Smooth muscle cell (in vitro differentiated cells): ENCODE measurements at regions not wholly inside any gene's neighbourhood (a gene's known extent, or its start where the extent isn't known, plus 50 kb on each side); places are given as distances from the start of the nearest gene placed in this dataset.
A peak's percentile ranks its signal among the peaks of the same experiment; 100 is the strongest.
"Not testable (repeated sequence)": the region's sequence is repeated elsewhere in the genome, so short reads cannot be mapped to it uniquely, and the experiment has no call there.

Source experiments
- DNase-seq: peaks from one replicate; lab custom pipeline; 2025; ENCODE audit not compliant: unreplicated experiment; lab: John Stamatoyannopoulos, UW
- H2AFZ ChIP-seq: fragments of 200-600 bp; sonication (generic); 2 replicates; pipeline ENCODE4 v1.6.0; 2016; ENCODE audit warnings: antibody characterized with exemption, low read depth, mild to moderate bottlenecking
- H3F3A ChIP-seq: fragments of 200-600 bp; sonication (generic); 2 replicates; pipeline ENCODE4 v1.6.0; 2017; ENCODE audit warnings: antibody characterized with exemption, low read depth
- H3K27ac ChIP-seq: fragments of 200-600 bp; sonication (generic); 2 replicates; pipeline ENCODE4 v1.5.1; 2016; ENCODE audit warnings: low read depth, mild to moderate bottlenecking
- H3K27me3 ChIP-seq: fragments of 200-600 bp; sonication (generic); 2 replicates; pipeline ENCODE4 v1.6.1; 2016; ENCODE audit warnings: low read depth, mild to moderate bottlenecking
- H3K36me3 ChIP-seq: fragments of 200-600 bp; sonication (generic); 2 replicates; pipeline ENCODE4 v1.5.1; 2016; ENCODE audit warnings: low read depth
- H3K4me1 ChIP-seq: fragments of 200-600 bp; sonication (generic); 2 replicates; pipeline ENCODE4 v1.5.1; 2016; ENCODE audit warnings: low read depth
- H3K4me2 ChIP-seq: fragments of 200-600 bp; sonication (generic); 2 replicates; pipeline ENCODE4 v1.6.0; 2016; ENCODE audit warnings: mild to moderate bottlenecking
- H3K4me3 ChIP-seq: fragments of 200-600 bp; sonication (generic); 2 replicates; pipeline ENCODE4 v1.5.1; 2016; ENCODE audit warnings: mild to moderate bottlenecking
- H3K79me2 ChIP-seq: fragments of 200-600 bp; sonication (generic); 2 replicates; pipeline ENCODE4 v1.6.0; 2016; ENCODE audit warnings: low read depth, mild to moderate bottlenecking
- H3K9ac ChIP-seq: fragments of 200-600 bp; sonication (generic); 2 replicates; pipeline ENCODE4 v1.6.0; 2016; ENCODE audit warnings: low read depth
- H3K9me3 ChIP-seq: fragments of 200-600 bp; sonication (generic); replicated peaks from 2 replicates; pipeline ENCODE4 v1.5.1; 2016; ENCODE audit warnings: low read depth
- H4K20me1 ChIP-seq: fragments of 200-600 bp; sonication (generic); 2 replicates; pipeline ENCODE4 v1.6.0; 2016; ENCODE audit warnings: low read depth
- WGBS: methylation state at CpG from one replicate; pipeline ENCODE4 v1.1.7; 2016; ENCODE audit warnings: low lambda C conversion rate; 5-methylcytosine and 5-hydroxymethylcytosine counted together
- TF ChIP-seq, protein P1 (sequence below): fragments of 200-600 bp; sonication (generic); IDR thresholded peaks from 2 replicates; pipeline ENCODE4 v1.5.1; 2017; ENCODE audit warnings: borderline replicate concordance, mild to moderate bottlenecking, antibody characterized with exemption; ENCODE audit not compliant: insufficient read depth, poor library complexity, severe bottlenecking

DNA sequence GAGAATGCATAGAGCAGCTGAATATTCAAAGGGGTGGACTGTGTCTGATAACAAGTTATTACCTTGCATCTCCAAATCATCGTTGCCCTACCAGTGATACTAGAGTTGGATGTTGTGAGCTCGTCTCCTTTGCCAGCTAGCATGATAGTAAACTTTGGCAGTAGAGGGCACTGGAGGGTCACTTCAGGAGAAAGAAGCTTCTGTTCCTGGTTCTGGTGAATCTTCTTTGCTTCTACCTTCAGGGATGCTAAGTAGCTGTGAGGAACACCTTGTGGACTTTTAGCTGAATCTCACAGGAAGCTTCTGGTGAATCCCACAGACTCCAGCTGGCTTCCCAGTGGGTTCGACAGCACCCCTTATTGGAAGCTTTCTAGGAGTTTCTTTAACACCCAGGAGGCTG lies 626.6 kb upstream of the SGCD start:
- no peaks in the 10 kb centered on the region for H4K20me1 ChIP-seq
- no peak for DNase-seq
- no peak overlapping the region for H3K27ac ChIP-seq
- 53% methylated on average over 3 of the region's 3 CpGs for WGBS
- H2AFZ ChIP-seq, result no peak overlapping the region
- H3K4me2 ChIP-seq, result no peak overlapping the region
- H3K79me2 ChIP-seq, result no peaks in the 10 kb centered on the region
- H3K27me3 ChIP-seq, result peaks cover 22% of the 10 kb centered on the region
- no peaks in the 10 kb centered on the region for H3K36me3 ChIP-seq
- TF ChIP-seq, protein P1, sequence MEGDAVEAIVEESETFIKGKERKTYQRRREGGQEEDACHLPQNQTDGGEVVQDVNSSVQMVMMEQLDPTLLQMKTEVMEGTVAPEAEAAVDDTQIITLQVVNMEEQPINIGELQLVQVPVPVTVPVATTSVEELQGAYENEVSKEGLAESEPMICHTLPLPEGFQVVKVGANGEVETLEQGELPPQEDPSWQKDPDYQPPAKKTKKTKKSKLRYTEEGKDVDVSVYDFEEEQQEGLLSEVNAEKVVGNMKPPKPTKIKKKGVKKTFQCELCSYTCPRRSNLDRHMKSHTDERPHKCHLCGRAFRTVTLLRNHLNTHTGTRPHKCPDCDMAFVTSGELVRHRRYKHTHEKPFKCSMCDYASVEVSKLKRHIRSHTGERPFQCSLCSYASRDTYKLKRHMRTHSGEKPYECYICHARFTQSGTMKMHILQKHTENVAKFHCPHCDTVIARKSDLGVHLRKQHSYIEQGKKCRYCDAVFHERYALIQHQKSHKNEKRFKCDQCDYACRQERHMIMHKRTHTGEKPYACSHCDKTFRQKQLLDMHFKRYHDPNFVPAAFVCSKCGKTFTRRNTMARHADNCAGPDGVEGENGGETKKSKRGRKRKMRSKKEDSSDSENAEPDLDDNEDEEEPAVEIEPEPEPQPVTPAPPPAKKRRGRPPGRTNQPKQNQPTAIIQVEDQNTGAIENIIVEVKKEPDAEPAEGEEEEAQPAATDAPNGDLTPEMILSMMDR, result peak; percentile 30
- H3K4me1 ChIP-seq, result no peaks in the 10 kb centered on the region
- H3K9me3 ChIP-seq, result no peaks in the 10 kb centered on the region
- H3K4me3 ChIP-seq, result no peak overlapping the region
- no peaks in the 10 kb centered on the region for H3F3A ChIP-seq
- H3K9ac ChIP-seq, result no peak overlapping the region

- no peaks in the 10 kb centered on the region for H3K27me3 ChIP-seq
- H3K27ac ChIP-seq, result no peak overlapping the region
- H3K4me1 ChIP-seq, result no peaks in the 10 kb centered on the region
- no peaks in the 10 kb centered on the region for H4K20me1 ChIP-seq
- no peak overlapping the region for H3K4me3 ChIP-seq
- H3K4me2 ChIP-seq, result no peak overlapping the region
- H3K9me3 ChIP-seq, result no peaks in the 10 kb centered on the region
- no peak overlapping the region for H2AFZ ChIP-seq
- H3K79me2 ChIP-seq, result no peaks in the 10 kb centered on the region
- no peaks in the 10 kb centered on the region for H3F3A ChIP-seq
- H3K36me3 ChIP-seq, result no peaks in the 10 kb centered on the region
- no peak for DNase-seq
- TF ChIP-seq, protein P1, result no peak
- 86% methylated on average over 1 of the region's 1 CpG for WGBS
- H3K9ac ChIP-seq, result no peak overlapping the region
Measured at GRCh38 chr5:155711882-155712281, 615.1 kb upstream of the SGCD start.

- not testable (repeated sequence) for H2AFZ ChIP-seq, H3K36me3 ChIP-seq, H3K4me3 ChIP-seq, H3K27me3 ChIP-seq, H3K4me2 ChIP-seq, DNase-seq, H3K79me2 ChIP-seq, H3K9ac ChIP-seq, H3F3A ChIP-seq, H3K4me1 ChIP-seq, H4K20me1 ChIP-seq, H3K9me3 ChIP-seq, H3K27ac ChIP-seq
- 59% methylated on average over 2 of the region's 2 CpGs for WGBS
Measured at GRCh38 chr5:155714435-155714834, 612.5 kb upstream of the SGCD start.

DNA sequence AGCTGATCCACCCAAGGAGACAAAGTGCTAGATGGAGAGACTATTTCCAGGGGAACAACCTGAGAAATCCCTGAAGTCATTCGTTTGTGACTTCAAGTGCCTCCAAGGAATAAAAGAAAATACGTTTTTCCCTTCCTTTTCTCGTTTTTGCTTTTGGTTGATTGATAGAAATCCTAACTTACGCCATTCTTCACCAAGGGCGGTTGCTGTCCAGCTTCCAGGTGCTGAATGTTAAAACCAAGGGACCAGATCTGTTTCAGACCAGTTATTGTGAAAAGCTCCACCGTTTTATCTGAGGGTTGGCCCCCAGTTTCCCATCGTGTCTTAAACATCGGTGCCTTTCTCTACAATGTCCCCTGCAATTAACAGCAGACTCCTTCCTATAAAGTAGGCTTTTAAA lies 600.7 kb upstream of the SGCD start:
- no peak overlapping the region for H3K9ac ChIP-seq
- H3K9me3 ChIP-seq, result no peaks in the 10 kb centered on the region
- H3K79me2 ChIP-seq, result no peaks in the 10 kb centered on the region
- H2AFZ ChIP-seq, result no peak overlapping the region
- no peak for DNase-seq
- no peaks in the 10 kb centered on the region for H4K20me1 ChIP-seq
- no peaks in the 10 kb centered on the region for H3K4me1 ChIP-seq
- peaks cover 96% of the 10 kb centered on the region for H3K27me3 ChIP-seq
- H3K4me2 ChIP-seq, result no peak overlapping the region
- no peaks in the 10 kb centered on the region for H3F3A ChIP-seq
- no peak overlapping the region for H3K4me3 ChIP-seq
- H3K36me3 ChIP-seq, result no peaks in the 10 kb centered on the region
- TF ChIP-seq, protein P1, result no peak
- H3K27ac ChIP-seq, result no peak overlapping the region
- 14% methylated on average over 8 of the region's 8 CpGs for WGBS
